OCI-LY7 (cell line): ENCODE measurements at regions not wholly inside any gene's neighbourhood (a gene's known extent, or its start where the extent isn't known, plus 50 kb on each side); places are given as distances from the start of the nearest gene placed in this dataset.

Experiments used
- EZH2phosphoT487 ChIP-seq: fragments of 200-600 bp; sonication (generic); IDR thresholded peaks from 2 replicates; pipeline ENCODE4 v1.6.1; 2018; ENCODE audit warnings: low read depth, borderline replicate concordance, mild to moderate bottlenecking, mixed run types, antibody characterized with exemption, low read length, moderate library complexity, mixed read lengths
- TF ChIP-seq, protein P1 (sequence below): fragments of 200-600 bp; sonication (generic); conservative IDR thresholded peaks from 2 replicates; pipeline ENCODE4 v1.5.1; 2014; ENCODE audit warnings: mild to moderate bottlenecking, antibody characterized with exemption, low read length, moderate library complexity, mixed read lengths

DNA sequence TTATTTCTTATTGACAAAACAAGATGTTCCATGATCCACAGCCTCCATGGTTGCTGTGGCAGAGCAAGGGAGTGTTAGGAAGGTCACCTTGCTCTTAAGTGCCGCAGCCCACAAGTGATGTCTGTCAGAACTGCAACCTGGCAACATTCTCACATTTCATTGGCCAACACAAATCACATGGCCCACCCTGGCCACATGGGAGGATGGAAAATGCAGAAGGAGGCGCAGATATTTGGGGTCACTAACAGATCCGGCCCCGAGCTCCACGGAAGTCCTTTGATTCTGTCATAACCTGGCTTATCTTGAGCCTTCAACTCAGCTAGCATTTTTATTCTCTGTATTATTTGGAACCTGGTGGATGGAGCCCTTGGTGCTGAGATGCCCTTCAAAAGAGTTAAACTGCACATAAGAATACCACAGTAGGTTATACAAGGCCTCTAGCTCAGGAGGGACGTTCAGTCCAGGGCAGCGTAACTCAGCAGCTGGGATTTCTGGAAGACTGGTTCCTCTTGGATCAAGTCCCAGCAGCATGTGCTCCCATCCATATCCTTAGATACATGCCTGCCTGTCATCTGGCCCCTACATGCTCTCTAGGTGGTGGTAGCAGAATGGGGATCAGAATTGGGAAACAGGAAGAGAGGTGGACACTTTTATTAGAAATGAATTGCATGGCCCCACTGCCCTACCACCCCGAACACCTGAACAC lies 508.1 kb downstream of the HAPSTR1 start:
- TF ChIP-seq, protein P1, sequence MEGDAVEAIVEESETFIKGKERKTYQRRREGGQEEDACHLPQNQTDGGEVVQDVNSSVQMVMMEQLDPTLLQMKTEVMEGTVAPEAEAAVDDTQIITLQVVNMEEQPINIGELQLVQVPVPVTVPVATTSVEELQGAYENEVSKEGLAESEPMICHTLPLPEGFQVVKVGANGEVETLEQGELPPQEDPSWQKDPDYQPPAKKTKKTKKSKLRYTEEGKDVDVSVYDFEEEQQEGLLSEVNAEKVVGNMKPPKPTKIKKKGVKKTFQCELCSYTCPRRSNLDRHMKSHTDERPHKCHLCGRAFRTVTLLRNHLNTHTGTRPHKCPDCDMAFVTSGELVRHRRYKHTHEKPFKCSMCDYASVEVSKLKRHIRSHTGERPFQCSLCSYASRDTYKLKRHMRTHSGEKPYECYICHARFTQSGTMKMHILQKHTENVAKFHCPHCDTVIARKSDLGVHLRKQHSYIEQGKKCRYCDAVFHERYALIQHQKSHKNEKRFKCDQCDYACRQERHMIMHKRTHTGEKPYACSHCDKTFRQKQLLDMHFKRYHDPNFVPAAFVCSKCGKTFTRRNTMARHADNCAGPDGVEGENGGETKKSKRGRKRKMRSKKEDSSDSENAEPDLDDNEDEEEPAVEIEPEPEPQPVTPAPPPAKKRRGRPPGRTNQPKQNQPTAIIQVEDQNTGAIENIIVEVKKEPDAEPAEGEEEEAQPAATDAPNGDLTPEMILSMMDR = no peak
- TF ChIP-seq EZH2phosphoT487 = no peak
